ENCODE measurements at regions not wholly inside any gene's neighbourhood (a gene's known extent, or its start where the extent isn't known, plus 50 kb on each side); places are given as distances from the start of the nearest gene placed in this dataset.

- TF ChIP-seq EZH2 (IDR thresholded peaks at IDR 0.05) (no peak), POLR2AphosphoS5 (IDR thresholded peaks at IDR 0.05; ENCODE audit: borderline replicate concordance, low read depth, low read length) (no peak), FOXP2 (optimal IDR thresholded peaks at IDR 0.05; ENCODE audit: control extremely low read depth, extremely low read length, insufficient read depth) (no peak)
These were observed 79.4 kb downstream of the SNX5 start for GRCh38 chr20:17889226-17889625.

Measured in SK-N-MC (cell line).